ENCODE measurements at regions not wholly inside any gene's neighbourhood (a gene's known extent, or its start where the extent isn't known, plus 50 kb on each side); places are given as distances from the start of the nearest gene placed in this dataset.

DNA sequence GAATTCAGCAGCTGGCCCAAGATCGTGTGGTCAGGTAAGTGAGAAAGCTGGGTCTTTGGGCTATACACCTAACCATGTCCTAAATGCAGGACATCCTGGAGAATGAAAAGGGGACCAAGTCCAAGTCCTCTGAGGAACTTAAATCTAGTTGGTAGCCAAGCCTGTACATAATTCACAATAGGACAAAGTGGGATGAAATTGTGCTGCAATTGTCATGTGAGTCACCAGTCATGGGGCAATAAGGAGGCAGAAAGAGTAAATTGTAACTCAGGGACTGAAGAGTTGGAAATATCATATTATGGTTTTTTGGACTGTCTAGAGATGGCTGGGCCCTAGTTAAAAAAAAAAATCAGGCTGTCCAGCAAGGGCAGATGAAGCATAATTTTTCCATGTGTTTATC is 202.6 kb downstream of the CYLD start:
- Histone ChIP-seq H3K36me3 (ENCODE audit: control insufficient read depth, insufficient read depth, low read length) (no peaks in the 10 kb centered on the region), H2BK120ac (ENCODE audit: low read depth, low read length) (no peak overlapping the region), H2AK5ac (ENCODE audit: low read length) (no peak overlapping the region), H3K27me3 (ENCODE audit: insufficient read depth, low read length, poor library complexity) (no peaks in the 10 kb centered on the region), H3K4me1 (ENCODE audit: control insufficient read depth, low read depth, low read length) (no peaks in the 10 kb centered on the region), H2BK15ac (replicated peaks; ENCODE audit: low read depth) (no peak overlapping the region), H3K79me1 (ENCODE audit: low read length) (no peaks in the 10 kb centered on the region), H3K79me2 (ENCODE audit: control insufficient read depth, insufficient read depth, low read length) (no peaks in the 10 kb centered on the region), H3K18ac (ENCODE audit: low read length) (no peak overlapping the region), H4K5ac (ENCODE audit: low read length) (no peak overlapping the region), H3K4ac (ENCODE audit: low read depth, low read length) (no peak overlapping the region), H3K4me2 (ENCODE audit: low read length) (no peak overlapping the region), H3K9ac (ENCODE audit: low read length) (no peak overlapping the region), H3K56ac (ENCODE audit: low read length) (no peak overlapping the region), H3K27ac (ENCODE audit: low read depth, low read length) (no peak overlapping the region), H3K4me3 (ENCODE audit: low read length) (no peak overlapping the region), H4K8ac (ENCODE audit: low read depth, low read length) (no peak overlapping the region), H3K23ac (ENCODE audit: low read length) (no peak overlapping the region), H2BK5ac (ENCODE audit: low read length) (no peak overlapping the region)
- WGBS (ENCODE audit: extremely low coverage, insufficient coverage, low lambda C conversion rate) = no CpG with 5 or more reads among the region's 1 CpG
- no peak for DNase-seq

DNA sequence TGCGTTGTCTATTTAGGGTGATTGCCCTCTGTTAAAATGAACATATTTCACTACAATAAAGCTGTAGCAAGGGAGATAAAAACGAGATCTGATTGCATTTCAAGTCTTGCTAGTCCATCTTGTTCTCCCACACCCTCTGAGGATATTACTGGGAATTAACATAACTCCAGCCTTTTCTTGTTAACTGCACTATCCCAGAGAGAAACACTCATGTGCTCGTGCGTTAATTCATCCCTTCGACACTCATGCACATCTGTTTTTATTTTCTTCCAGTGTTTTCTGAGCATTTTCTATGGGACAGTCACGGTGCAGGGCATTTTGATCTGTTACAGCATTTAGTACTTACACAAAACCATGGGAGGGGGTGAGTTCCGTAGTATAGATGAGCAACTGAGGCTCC is 202.1 kb downstream of the CYLD start:
- no peaks in the 10 kb centered on the region for H3K79me2 ChIP-seq (ENCODE audit: control insufficient read depth, insufficient read depth, low read length)
- WGBS (ENCODE audit: extremely low coverage, insufficient coverage, low lambda C conversion rate) = no CpG with 5 or more reads among the region's 7 CpGs

DNA sequence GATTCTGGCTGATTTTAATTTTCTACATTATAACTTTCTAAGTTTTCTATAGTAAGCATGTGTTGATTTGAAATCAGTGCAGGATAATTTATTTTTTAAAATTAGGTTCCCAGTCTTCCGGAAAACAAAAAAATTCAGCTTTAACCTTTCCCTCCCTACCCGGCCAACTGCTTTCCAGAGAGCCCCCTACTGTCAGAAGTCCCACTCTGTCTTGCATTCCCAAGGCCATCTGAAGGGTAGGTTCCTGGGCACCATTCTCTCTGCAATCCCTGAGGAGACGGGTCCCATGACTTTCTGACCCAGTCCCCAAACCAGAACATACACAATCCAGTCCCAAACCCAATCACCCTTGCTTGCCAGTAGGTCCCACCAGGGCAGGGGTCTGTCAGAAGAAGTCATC is 200.3 kb downstream of the CYLD start:
- DNase-seq = peak; percentile 18
- Histone ChIP-seq H3K27me3 (ENCODE audit: insufficient read depth, low read length, poor library complexity) (no peaks in the 10 kb centered on the region), H3K79me2 (ENCODE audit: control insufficient read depth, insufficient read depth, low read length) (no peaks in the 10 kb centered on the region), H3K18ac (ENCODE audit: low read length) (no peak overlapping the region), H3K23ac (ENCODE audit: low read length) (no peak overlapping the region), H2BK15ac (replicated peaks; ENCODE audit: low read depth) (no peak overlapping the region), H3K27ac (ENCODE audit: low read depth, low read length) (no peak overlapping the region), H3K9ac (ENCODE audit: low read length) (no peak overlapping the region), H3K36me3 (ENCODE audit: control insufficient read depth, insufficient read depth, low read length) (no peaks in the 10 kb centered on the region), H2BK5ac (ENCODE audit: low read length) (no peak overlapping the region), H3K4me3 (ENCODE audit: low read length) (no peak overlapping the region), H3K4me2 (ENCODE audit: low read length) (no peak overlapping the region), H2AK5ac (ENCODE audit: low read length) (no peak overlapping the region), H2BK120ac (ENCODE audit: low read depth, low read length) (no peak overlapping the region), H3K79me1 (ENCODE audit: low read length) (no peaks in the 10 kb centered on the region), H3K4me1 (ENCODE audit: control insufficient read depth, low read depth, low read length) (no peaks in the 10 kb centered on the region), H3K56ac (ENCODE audit: low read length) (no peak overlapping the region), H4K5ac (ENCODE audit: low read length) (no peak overlapping the region), H4K8ac (ENCODE audit: low read depth, low read length) (no peak overlapping the region), H3K4ac (ENCODE audit: low read depth, low read length) (no peak overlapping the region)
- no CpG with 5 or more reads among the region's 3 CpGs for WGBS (ENCODE audit: extremely low coverage, insufficient coverage, low lambda C conversion rate)

More for the DNA sequence above, 202.1 kb downstream of the CYLD start:
- no peak overlapping the region for H3K4me3 ChIP-seq (ENCODE audit: low read length)
- no peak overlapping the region for H3K4ac ChIP-seq (ENCODE audit: low read depth, low read length)
- H4K8ac ChIP-seq (ENCODE audit: low read depth, low read length) = no peak overlapping the region
- H3K27me3 ChIP-seq (ENCODE audit: insufficient read depth, low read length, poor library complexity) = no peaks in the 10 kb centered on the region
- no peak for DNase-seq
- H3K9ac ChIP-seq (ENCODE audit: low read length) = no peak overlapping the region
- no peak overlapping the region for H2BK5ac ChIP-seq (ENCODE audit: low read length)
- H2BK15ac ChIP-seq (replicated peaks; ENCODE audit: low read depth) = no peak overlapping the region
- H3K27ac ChIP-seq (ENCODE audit: low read depth, low read length) = no peak overlapping the region
- no peak overlapping the region for H2BK120ac ChIP-seq (ENCODE audit: low read depth, low read length)
- H3K79me1 ChIP-seq (ENCODE audit: low read length) = no peaks in the 10 kb centered on the region
- no peak overlapping the region for H3K23ac ChIP-seq (ENCODE audit: low read length)
- H2AK5ac ChIP-seq (ENCODE audit: low read length) = no peak overlapping the region
- H3K4me2 ChIP-seq (ENCODE audit: low read length) = no peak overlapping the region
- no peak overlapping the region for H4K5ac ChIP-seq (ENCODE audit: low read length)
- no peak overlapping the region for H3K18ac ChIP-seq (ENCODE audit: low read length)
- H3K4me1 ChIP-seq (ENCODE audit: control insufficient read depth, low read depth, low read length) = no peaks in the 10 kb centered on the region
- no peak overlapping the region for H3K56ac ChIP-seq (ENCODE audit: low read length)
- H3K36me3 ChIP-seq (ENCODE audit: control insufficient read depth, insufficient read depth, low read length) = no peaks in the 10 kb centered on the region

DNA sequence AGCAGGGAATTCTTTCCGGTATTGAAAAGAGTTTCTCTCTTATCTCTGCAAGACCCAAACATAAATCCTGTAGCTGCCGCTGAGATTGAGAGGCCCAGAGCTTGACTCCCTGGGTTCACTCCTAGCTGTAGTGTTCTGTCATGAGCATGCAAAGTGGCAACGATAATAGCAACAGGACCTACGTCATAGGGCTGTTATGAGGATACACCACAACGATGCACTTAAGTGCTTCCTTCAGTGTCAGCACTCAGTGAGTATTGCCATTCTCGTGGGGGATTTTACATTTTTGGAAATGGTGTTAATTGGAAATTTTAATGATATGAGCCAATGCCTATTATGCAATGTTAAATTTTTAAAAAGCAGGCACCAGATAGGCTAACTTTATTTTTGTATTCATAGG is 199.8 kb downstream of the CYLD start:
- Histone ChIP-seq H4K8ac (ENCODE audit: low read depth, low read length) (no peak overlapping the region), H3K4me3 (ENCODE audit: low read length) (no peak overlapping the region), H3K79me1 (ENCODE audit: low read length) (no peaks in the 10 kb centered on the region), H3K27ac (ENCODE audit: low read depth, low read length) (no peak overlapping the region), H3K9ac (ENCODE audit: low read length) (no peak overlapping the region), H4K5ac (ENCODE audit: low read length) (no peak overlapping the region), H2BK120ac (ENCODE audit: low read depth, low read length) (no peak overlapping the region), H2BK15ac (replicated peaks; ENCODE audit: low read depth) (no peak overlapping the region), H3K18ac (ENCODE audit: low read length) (no peak overlapping the region), H3K27me3 (ENCODE audit: insufficient read depth, low read length, poor library complexity) (no peaks in the 10 kb centered on the region), H2BK5ac (ENCODE audit: low read length) (no peak overlapping the region), H3K36me3 (ENCODE audit: control insufficient read depth, insufficient read depth, low read length) (no peaks in the 10 kb centered on the region), H3K56ac (ENCODE audit: low read length) (no peak overlapping the region), H3K79me2 (ENCODE audit: control insufficient read depth, insufficient read depth, low read length) (no peaks in the 10 kb centered on the region), H3K4ac (ENCODE audit: low read depth, low read length) (no peak overlapping the region), H2AK5ac (ENCODE audit: low read length) (no peak overlapping the region), H3K4me1 (ENCODE audit: control insufficient read depth, low read depth, low read length) (no peaks in the 10 kb centered on the region), H3K23ac (ENCODE audit: low read length) (no peak overlapping the region), H3K4me2 (ENCODE audit: low read length) (no peak overlapping the region)
- DNase-seq = no peak
- WGBS (ENCODE audit: extremely low coverage, insufficient coverage, low lambda C conversion rate) = no CpG with 5 or more reads among the region's 6 CpGs

DNA sequence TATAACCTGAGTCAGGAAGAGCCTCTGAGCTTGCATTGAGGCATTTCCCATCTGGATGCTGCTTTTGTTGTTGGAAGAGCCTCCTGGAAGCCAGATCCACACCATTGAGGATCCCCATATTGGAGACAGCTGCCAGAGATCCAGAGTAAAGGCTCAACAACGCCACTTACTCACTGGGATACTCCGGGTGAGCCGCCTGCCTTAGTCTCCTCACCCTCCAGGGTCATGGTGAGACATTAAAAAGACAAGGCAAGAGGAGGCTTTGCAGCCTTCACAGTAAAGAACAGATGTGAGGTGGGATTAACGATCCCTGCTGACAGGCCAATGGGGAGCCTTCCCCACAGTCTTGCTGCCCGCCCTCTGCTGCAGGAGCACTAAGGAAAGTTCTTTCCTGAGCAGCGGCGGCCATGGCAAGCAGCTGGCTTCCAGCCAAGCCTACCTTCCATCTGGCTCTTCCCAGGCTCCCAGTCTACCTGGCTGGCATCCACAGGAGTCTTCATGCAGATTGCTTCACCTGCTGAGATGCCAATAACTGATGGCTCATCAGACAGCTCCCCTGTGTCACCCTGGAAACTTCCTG is 198.5 kb downstream of the CYLD start:
- Histone ChIP-seq H4K5ac (ENCODE audit: low read length) (no peak overlapping the region), H3K4me3 (ENCODE audit: low read length) (no peak overlapping the region), H2BK5ac (ENCODE audit: low read length) (no peak overlapping the region), H2BK120ac (ENCODE audit: low read depth, low read length) (no peak overlapping the region), H3K4me2 (ENCODE audit: low read length) (no peak overlapping the region), H2BK15ac (replicated peaks; ENCODE audit: low read depth) (no peak overlapping the region), H3K9ac (ENCODE audit: low read length) (no peak overlapping the region), H3K23ac (ENCODE audit: low read length) (no peak overlapping the region), H3K18ac (ENCODE audit: low read length) (no peak overlapping the region), H3K27me3 (ENCODE audit: insufficient read depth, low read length, poor library complexity) (no peaks in the 10 kb centered on the region), H3K79me2 (ENCODE audit: control insufficient read depth, insufficient read depth, low read length) (no peaks in the 10 kb centered on the region), H3K4me1 (ENCODE audit: control insufficient read depth, low read depth, low read length) (no peaks in the 10 kb centered on the region), H3K56ac (ENCODE audit: low read length) (no peak overlapping the region), H3K27ac (ENCODE audit: low read depth, low read length) (no peak overlapping the region), H3K36me3 (ENCODE audit: control insufficient read depth, insufficient read depth, low read length) (no peaks in the 10 kb centered on the region), H3K4ac (ENCODE audit: low read depth, low read length) (no peak overlapping the region), H2AK5ac (ENCODE audit: low read length) (no peak overlapping the region), H3K79me1 (ENCODE audit: low read length) (no peaks in the 10 kb centered on the region), H4K8ac (ENCODE audit: low read depth, low read length) (no peak overlapping the region)
- DNase-seq = no peak
- WGBS (ENCODE audit: extremely low coverage, insufficient coverage, low lambda C conversion rate) = no CpG with 5 or more reads among the region's 7 CpGs

DNA sequence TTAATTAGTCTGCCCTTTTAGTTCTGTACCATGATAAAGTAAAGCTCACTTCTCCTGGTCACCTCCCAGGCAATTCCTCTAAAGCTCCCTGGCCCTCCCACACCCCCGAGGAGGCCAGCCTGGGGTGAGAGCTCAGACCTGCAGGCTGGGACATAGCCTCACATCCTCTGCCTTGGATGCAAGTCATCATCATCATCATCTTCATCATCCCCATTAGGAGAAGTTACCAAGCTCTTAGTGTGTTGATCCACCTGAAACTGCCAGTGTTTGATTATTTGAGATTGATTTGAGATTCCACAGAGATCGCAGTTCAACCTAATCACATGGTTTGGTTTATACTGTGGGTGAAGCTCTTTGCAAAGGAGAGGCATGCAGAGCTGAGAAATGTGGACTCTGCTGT is 197.5 kb downstream of the CYLD start:
- Histone ChIP-seq H3K4ac (ENCODE audit: low read depth, low read length) (no peak overlapping the region), H2BK120ac (ENCODE audit: low read depth, low read length) (no peak overlapping the region), H3K36me3 (ENCODE audit: control insufficient read depth, insufficient read depth, low read length) (no peaks in the 10 kb centered on the region), H3K79me2 (ENCODE audit: control insufficient read depth, insufficient read depth, low read length) (no peaks in the 10 kb centered on the region), H3K4me3 (ENCODE audit: low read length) (no peak overlapping the region), H4K8ac (ENCODE audit: low read depth, low read length) (no peak overlapping the region), H3K4me1 (ENCODE audit: control insufficient read depth, low read depth, low read length) (no peaks in the 10 kb centered on the region), H3K79me1 (ENCODE audit: low read length) (no peaks in the 10 kb centered on the region), H4K5ac (ENCODE audit: low read length) (no peak overlapping the region), H3K9ac (ENCODE audit: low read length) (no peak overlapping the region), H3K23ac (ENCODE audit: low read length) (no peak overlapping the region), H3K56ac (ENCODE audit: low read length) (no peak overlapping the region), H2AK5ac (ENCODE audit: low read length) (no peak overlapping the region), H3K18ac (ENCODE audit: low read length) (no peak overlapping the region), H3K27me3 (ENCODE audit: insufficient read depth, low read length, poor library complexity) (no peaks in the 10 kb centered on the region), H2BK15ac (replicated peaks; ENCODE audit: low read depth) (no peak overlapping the region), H3K27ac (ENCODE audit: low read depth, low read length) (no peak overlapping the region), H2BK5ac (ENCODE audit: low read length) (no peak overlapping the region), H3K4me2 (ENCODE audit: low read length) (no peak overlapping the region)
- DNase-seq = no peak
- WGBS (ENCODE audit: extremely low coverage, insufficient coverage, low lambda C conversion rate) = no CpG with 5 or more reads among the region's 2 CpGs
